Muscle of arm (tissue), 1 donor: ENCODE measurements at regions not wholly inside any gene's neighbourhood (a gene's known extent, or its start where the extent isn't known, plus 50 kb on each side); places are given as distances from the start of the nearest gene placed in this dataset.
"Not testable (repeated sequence)": the region's sequence is repeated elsewhere in the genome, so short reads cannot be mapped to it uniquely, and the experiment has no call there.

Source experiments
- DNase-seq: peaks from one replicate; pipeline ENCODE4 v3.0.0-alpha.2; 2013

DNA sequence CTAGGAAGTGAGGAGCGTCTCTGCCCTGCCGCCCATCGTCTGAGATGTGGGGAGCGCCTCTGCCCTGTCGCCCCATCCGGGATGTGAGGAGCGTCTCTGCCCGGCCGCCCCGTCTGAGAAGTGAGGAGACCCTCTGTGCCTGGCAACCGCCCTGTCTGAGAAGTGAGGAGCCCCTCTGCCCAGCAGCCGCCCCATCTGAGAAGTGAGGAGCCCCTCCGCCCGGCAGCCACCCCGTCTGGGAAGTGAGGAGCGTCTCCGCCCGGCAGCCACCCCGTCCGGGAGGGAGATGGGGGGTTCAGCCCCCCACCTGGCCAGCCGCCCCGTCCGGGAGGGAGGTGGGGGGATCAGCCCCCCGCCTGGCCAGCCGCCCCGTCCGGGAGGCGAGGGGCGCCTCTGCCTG lies 840.5 kb upstream of the CHORDC1 start:
- not testable (repeated sequence) for DNase-seq

DNA sequence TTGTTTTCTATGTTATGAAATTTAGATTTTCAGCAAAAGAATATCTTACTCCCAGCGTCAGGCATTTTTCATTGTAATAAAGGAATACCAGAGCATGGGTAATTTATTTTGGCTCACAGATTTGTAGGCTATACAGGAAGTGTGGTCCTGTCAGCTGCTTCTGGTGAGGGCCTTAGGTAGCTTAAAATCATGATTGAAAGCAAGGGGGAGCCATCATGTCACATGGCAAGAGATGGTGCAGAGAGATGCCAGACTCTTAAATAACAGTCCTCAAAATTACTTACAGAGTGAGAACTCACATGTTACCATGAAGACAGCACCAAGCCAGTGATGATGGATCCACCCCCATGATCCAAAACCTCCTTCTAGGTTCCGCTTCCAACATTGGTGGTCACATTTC lies 825.0 kb upstream of the CHORDC1 start:
- DNase-seq, result no peak

DNA sequence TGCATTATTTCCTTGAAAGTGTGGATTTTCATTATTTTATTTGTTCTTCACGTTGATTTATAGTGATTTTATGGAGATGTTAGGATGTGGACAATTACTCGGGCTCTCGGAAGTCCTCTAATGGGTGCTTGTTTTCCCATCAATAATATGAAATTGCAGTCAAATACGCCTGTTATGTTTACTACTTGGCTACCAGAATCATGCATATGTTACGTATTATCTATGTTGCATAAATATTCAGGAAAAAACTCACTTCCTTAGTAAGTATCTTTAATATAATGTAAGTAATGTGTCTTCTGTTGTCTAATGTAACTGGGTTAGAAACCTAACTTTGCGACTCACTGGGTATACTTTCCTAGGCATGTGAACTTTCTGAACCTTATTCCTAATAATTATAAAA lies 823.4 kb upstream of the CHORDC1 start:
- no peak for DNase-seq

DNA sequence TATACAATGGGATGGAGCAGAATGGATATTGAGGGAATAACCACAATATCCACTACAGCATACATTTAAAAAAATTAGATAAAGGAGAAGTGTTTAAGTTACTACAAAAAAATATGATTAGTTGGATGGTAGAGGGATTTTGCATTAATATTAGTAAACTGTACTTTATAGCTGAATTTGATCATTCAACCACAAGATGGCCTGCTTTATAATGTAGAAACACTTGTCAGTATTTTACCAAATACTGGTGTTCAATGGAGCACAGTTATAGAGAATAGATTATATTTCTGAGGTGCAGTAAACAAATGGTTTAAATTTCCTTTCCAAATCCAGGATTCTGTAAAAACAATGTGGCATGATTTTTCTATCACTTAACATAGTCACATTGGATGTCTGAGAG lies 818.8 kb upstream of the CHORDC1 start:
- no peak for DNase-seq

DNA sequence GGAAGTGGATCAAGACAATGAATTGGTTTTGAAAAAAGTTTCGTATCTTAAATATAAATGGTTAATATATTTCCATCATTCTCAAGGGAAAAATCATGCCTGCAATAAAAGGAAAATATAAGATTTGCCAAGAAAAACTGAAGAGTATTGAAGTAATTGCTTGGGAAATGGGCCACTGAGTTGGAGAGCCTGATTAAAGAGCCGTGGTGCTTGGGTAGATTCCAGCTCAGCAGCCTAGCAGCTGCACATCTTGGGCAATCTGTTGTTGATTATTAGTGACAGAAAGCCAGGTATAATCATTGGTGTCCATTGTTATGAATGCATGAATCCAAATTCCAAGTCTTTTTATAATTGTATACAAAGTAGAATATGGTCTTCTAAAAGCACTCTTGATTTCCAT lies 800.9 kb upstream of the CHORDC1 start:
- DNase-seq, result peak; percentile 44

DNA sequence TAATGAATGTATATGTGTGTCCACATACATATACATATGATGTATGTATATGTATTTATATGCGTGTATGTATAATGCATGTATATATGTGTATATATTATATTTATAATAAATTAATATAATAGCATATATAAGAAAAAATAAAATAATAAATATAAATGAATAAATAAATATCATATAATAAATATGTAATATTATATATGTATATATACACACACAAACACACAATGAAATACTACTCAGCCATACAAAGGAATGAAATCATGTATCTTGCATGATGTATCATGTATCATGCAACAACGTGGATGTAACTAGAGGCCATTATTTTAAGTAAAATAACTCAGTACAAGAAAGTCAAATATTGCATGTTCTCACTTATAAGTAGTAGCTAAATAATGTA lies 788.7 kb upstream of the CHORDC1 start:
- no peak for DNase-seq

DNA sequence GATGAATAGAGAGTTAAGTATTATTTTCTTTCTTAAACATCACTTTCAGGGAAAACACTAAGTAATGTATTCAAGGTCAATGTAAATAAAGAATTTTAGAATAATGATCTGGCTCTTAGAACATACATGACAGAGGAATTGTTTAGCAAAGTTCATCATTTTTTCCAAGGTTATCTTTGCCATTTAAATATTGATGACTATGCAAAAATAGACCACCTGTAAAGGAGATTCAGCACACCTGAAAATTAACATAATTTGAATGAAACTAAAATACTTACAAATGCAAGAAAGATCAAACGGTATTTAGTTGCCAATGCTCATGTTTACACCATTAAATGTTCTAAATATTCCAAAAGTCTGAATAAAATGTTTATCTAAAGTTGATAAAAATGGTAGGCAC lies 782.6 kb upstream of the CHORDC1 start:
- no peak for DNase-seq

DNA sequence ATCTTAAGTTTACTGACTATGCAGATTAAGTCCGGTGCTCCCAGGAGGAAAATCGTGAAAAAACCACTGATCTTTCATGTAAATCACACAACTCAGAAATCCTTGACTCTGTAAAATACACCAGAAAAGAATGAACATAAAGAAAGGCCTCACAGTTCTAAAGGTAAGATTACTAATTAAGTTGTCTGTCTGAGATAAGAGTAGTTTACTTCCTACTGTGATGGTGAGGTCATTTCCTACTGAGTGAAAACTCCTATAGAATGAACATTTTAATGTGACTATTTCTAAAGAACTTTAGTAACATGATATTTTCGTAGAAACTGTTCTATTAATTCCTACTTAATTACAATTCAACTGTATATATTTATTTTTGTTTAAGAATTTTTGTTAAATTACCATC lies 774.4 kb upstream of the CHORDC1 start:
- DNase-seq, result no peak

DNA sequence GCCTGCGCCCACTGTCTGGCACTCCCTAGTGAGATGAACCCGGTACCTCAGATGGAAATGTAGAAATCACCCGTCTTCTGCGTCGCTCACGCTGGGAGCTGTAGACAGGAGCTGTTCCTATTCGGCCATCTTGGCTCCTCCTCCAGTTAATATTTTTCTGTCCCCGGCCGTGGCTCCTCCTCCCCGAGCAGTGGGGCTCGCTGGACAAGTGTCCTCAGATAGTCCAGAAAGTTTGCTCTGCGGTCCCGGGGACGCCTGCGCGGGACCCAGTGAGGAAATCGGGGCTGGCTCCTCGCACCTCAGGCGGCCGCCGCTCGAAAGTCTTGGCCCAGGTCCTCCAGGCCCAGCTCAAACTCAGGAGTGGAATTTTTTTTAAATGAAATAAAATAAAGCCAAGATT lies 749.3 kb upstream of the CHORDC1 start:
- DNase-seq, result not testable (repeated sequence)

DNA sequence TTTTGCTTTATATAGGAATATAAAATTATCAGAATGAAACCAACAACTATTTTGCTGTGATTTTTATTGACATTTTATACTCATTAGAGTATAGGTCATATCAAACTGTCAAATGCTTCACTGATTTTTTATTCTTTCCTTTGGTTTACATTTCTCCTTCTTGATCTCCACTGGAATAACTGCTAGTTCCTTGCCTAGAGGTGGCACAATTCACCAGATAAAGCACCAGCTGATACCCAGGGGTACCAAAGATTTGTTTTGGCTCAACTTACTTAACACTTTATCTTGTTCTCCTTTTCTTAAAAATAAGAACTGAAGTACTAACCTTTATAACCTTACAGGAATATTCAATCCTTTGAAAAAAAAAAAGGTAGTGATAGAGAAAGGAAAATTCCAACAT lies 725.1 kb upstream of the CHORDC1 start:
- no peak for DNase-seq

DNA sequence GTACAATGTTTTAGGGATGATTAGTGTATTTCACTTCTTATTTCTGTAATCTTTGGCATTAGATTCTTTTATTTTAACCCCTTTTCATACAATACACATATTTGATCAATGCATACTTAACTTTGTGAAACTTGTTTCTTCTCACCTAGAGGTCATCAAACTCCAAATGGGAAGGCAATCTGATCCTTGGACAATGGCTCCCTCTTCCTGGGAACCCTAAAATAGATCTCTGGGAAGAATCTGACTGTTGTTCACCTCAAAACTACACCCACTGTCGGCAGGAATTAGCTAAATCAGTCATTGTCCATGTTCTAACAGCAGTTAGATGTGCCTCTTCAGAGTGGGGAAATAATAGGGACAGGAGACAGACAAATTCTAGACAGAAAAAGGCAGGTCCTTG lies 707.4 kb upstream of the CHORDC1 start:
- DNase-seq, result no peak

DNA sequence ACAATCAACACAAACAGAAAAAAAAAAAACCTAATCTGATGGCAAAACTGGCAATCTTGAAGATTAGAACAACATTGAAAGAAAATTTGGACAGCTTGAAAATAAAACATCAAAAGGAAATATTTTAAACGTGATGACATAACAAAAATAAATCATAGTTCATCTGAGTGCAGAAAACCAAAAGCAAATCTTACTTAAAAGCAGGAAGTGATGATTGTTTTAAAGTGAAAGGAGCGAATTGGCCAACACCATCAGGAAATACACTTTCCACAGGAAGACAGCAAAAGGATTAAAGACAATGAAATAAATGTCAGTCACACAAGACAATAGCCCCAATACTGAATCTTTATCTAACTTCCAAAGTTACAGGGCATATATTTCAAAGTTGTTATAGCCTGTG lies 696.5 kb upstream of the CHORDC1 start:
- DNase-seq, result no peak

DNA sequence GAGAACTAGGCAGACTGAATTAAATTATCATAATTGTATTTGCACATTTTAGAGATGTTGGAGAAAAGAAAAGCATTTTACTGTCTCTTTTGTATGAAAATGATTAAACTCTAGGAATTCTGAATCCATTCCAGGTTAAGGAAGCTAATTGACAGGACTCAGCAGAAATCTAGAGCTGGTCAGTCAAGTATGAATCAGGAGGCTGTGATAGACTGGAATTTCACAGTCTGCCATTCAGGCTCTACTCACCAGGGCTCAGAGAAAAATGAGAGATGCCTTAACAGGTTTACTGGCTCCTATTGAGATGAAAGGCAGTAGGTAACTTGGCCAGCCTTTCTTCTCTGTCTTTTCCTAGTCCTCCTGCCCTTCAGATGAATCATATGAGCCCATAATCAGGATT lies 693.9 kb upstream of the CHORDC1 start:
- DNase-seq, result no peak

DNA sequence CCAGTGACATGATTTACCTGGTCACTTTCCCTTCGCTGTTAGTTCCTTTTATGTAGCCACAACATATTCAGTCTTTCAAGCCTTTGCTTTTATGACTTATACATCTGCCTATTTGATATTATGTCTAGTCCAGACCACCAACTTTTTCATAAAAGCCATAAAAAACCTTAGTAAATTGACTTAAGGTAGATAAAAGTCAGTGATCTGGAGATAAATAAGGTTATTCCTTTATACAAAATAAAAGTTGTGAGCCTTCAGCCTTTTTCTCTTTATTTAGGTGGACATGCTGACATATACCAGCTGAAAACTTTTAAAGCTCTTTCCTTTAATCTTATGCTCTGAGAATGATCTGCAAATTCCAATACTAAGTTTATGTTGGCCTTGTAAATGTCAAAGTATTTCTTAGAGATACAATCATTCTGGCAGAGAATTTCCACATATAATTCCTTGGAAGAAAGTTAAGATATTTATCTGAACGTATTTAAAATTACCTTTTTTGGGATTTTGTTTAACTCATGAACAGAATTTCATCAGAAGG lies 690.4 kb upstream of the CHORDC1 start:
- DNase-seq, result no peak

DNA sequence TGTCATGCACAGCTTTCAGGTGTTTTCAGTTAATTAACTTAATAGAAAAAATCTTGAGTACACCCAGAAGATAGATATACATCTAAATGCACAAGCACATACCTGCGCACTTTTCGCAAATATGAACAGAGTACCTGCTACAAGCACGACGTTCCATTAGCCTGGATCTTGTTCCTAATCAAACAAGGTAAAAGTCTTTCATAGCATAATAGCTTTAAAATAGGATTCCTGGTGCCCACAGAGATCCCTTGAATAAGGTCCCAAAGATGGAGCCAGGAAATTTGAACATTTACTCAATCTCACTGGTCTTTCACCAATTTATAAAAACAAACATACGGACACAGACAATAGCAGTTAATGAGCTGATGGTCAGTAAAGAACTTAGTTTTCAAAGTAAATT lies 689.8 kb upstream of the CHORDC1 start:
- DNase-seq, result no peak

DNA sequence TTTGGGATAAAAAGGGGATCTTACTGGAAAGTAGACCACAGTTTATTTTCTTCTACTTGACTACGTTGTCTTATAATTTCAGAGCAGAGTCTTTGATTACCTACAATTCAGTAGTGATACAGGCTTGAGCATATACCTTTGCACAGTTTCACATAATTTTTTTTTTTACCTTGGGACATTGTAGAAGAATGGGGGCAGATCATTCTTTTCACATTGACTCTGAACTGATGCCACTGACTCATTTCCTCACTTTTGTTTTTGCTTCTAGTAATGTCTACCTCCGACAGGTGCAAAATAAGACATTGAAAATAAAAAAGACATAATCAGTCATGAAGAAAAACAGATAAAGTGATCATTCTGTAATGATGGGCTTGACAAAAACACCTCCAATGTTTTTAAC lies 688.3 kb upstream of the CHORDC1 start:
- DNase-seq, result no peak

DNA sequence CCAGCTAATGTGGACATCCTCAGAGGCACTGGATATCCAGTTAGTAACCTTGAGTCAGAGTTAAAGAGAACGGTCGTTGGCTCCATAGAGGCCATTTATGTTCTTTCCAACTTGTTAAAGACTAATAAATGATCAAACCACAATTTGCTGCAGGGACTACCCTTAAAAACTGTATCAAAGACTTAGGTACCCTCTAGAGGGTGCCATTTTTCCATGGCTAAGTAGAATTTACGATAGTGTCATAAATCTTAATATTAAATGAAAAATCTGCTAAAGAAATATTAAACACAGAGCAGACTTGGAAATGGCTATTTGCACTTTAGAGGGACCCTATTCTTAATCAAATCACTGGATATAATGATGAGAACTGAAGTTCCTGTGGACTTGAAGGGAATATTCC lies 685.2 kb upstream of the CHORDC1 start:
- no peak for DNase-seq

DNA sequence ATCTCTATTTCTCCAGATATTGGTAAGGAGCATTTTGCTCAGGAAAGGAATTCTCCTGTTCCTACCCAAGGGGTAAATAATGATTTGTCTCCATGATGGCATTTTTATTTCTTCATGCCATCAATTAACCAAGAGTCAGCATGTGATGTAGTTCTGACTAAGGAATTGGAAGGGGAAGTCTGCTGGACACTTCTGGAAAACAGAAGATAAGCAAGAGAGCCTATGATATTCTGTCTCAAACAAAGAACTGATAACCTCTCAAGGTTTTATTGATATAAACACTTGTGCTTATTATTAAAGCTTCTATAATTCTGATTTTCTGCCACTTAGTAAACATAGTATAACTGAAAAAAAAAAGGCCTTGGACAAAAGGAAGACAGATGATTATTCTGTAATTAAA lies 673.0 kb upstream of the CHORDC1 start:
- no peak for DNase-seq

DNA sequence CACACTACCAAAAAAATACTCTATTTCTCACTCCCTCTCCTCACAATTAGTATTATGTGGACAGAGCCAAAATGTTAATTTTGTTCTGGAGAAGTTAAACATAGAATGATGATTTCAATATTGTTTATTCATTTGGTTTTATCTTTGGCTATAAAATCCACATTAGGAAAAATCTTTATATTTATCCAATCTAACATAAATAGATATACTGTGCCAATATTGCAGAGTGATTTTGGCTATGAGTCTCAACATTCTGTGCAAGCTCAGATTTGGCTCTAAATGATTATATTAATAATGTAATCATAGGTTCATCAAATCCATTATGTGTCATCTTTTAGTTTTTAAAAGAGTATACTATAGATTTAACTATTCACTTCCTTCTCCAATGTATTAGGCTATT lies 667.5 kb upstream of the CHORDC1 start:
- DNase-seq, result no peak

DNA sequence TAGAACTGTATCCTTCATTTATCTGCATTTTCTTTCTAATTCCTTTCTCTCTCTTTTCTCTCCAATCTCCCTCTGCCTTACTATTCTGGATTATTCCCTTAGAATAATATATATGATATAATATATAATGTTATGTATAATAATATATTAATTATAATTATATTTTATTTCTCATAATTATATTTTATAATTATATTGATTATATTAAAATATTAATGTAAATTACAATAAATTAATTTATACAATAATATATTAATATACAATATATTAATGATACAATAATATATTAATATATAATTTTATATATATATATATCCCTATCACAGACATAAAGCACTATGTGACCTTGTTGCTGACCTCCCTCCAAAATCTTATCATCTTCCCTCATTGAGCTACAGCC lies 661.3 kb upstream of the CHORDC1 start:
- no peak for DNase-seq

DNA sequence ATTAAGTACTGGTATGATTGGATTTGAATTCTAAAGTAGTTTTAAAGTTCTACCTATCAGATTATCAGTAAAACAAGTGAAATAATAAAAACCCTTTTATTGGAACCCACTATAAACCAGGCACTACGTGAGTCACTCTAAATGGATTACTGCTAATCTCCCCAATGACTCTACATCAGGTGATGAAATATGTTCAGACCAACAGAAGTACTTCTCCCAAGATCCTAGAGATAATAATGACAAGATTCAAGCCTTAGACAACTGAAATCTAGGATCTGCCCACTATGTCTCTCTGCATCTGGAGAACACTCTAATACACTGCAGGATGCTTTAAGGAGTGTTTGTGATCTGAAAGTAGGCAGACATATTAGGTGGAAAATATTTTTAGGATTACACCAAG lies 652.1 kb upstream of the CHORDC1 start:
- no peak for DNase-seq

DNA sequence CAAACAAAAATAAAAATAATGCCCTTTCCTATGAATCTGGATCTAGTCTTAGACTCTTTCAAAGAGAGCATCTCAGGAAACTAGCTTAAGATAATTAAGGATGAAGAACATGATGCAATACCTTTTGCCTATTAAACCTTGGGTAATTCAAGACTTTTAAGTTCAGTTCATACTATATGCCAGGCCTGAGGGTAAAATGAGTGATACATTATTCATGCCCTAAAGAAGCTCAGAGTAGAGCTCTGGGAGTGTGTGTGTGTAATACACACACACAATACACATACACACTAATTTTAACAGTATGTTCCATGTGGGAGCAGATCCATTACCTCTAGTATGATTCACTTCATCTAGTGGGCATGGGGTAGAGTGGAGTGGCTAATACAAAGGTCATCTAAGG lies 651.4 kb upstream of the CHORDC1 start:
- no peak for DNase-seq

DNA sequence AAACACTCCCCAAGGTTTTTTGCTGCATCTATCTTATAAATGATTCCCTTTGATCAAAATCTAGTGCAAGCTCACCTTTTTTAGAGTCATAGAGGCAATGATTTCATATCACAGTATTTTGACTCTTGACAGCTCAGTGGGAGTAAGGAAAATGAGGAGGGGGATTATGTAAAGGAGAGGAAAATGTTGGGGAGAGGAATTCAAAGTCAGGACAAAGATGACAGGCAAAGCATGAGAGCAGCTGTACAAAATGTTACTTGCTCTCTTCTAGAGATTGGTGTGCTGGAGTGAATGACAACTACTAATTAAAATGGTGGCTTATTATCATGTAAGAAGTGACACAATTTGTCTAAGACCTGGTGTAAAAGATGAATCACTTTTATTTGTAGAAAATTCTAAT lies 644.6 kb upstream of the CHORDC1 start:
- no peak for DNase-seq

DNA sequence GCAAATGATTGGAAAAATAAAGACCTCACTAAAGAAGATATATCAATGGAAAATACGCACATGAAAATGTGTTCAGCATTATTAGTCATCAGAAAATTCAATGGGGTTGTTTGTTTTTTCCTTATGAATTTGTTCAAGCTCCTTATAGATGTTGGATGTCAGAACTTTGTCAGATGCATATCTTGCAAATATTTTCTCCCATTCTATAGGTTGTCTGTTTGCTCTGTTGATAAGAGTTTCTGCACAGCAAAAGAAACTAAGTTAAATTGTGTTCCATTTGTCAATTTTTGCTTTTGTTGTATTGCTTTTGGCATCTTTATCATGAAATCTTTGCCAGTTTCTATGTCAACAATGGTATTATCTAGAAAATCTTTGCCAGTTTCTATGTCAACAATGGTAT lies 633.9 kb upstream of the CHORDC1 start:
- DNase-seq, result no peak

DNA sequence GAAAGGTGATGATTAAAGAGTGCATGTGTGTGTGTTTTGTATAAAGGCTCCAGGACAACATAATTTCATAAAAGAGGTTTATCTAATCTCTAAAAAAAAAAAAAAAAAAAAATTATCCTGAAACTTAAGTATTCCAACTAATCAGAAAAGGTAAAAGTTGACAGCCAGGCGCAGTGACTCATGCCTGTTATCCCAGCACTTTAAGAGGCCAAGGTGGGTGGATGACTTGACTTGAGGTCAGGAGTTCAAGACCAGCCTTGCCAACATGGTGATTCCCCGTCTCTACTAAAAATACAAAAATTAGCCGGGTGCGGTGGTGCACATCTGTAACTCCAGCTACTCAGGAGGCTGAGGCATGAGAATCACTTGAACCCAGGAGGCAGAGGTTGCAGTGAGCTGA lies 632.7 kb upstream of the CHORDC1 start:
- DNase-seq, result no peak
